Right renal cortex interstitium (tissue), 3 donors: ENCODE measurements at regions not wholly inside any gene's neighbourhood (a gene's known extent, or its start where the extent isn't known, plus 50 kb on each side); places are given as distances from the start of the nearest gene placed in this dataset.
"Not testable (repeated sequence)": the region's sequence is repeated elsewhere in the genome, so short reads cannot be mapped to it uniquely, and the experiment has no call there.

ENCODE experiments used
- DNase-seq, 3 donors: peaks; one replicate each; pipeline ENCODE4 v3.0.0-alpha.2; 2013; ENCODE audit warnings: low read depth in 3 of 3, low spot score in 2 of 3

DNA sequence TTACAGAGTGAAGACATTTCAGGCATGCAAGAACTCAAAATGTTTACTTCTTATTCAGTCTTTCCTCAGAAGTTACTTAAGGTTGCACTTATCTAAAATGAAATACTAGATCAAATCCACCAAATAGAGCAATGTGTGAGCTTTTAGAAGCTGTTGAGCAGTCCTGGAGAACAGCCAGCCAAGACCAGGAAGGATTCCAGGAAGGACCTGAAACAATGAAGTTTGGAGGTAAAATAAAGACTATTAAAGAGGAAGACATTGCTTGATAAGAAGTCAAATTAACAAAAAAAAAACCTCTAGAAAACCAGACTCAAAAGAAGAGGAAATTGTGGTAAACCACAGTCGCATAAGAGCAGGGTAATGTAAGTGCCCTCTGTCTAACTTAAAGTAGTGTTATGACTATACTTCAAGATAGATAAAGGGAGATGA is 156.2 kb upstream of the S1PR3 start:
- DNase-seq = no peak

DNA sequence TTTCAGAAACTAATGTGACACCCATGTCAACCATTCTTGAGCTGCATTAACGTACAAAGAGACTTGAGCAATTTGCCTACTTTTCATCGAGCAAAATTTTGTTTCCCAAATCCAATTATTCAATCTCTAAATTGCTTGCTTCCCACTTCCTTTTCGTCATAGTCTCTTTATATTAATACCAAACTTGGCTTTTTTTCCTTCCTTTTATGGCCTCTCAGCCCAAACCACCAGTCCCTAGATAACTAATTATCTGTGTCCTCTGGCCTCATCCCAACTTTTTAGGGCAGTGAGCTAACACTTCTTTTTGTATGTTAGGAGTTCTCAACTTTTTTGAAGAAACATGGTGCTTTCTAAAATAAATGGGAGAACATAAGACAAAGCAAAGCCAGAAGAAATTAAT is 155.5 kb upstream of the S1PR3 start:
- DNase-seq = no peak

DNA sequence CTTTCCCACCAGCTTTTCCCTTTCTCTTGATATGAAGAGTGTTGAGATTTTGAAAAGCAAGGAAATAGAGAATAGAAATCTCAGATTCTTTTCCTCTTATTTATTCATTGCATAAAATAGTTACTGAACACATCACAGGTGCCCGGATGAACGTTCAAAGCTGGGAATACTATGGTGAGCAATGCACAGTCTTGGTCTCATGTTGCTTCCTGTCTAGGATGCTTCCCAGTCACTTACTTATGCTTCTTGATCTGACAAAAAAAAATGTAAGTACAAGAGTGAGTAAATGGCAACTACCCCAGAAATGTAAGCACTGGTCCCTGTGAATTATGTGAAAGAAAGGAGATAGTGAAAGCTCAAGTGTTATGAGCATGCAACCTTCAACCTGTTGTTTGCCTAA is 153.5 kb upstream of the S1PR3 start:
- DNase-seq = no peak

DNA sequence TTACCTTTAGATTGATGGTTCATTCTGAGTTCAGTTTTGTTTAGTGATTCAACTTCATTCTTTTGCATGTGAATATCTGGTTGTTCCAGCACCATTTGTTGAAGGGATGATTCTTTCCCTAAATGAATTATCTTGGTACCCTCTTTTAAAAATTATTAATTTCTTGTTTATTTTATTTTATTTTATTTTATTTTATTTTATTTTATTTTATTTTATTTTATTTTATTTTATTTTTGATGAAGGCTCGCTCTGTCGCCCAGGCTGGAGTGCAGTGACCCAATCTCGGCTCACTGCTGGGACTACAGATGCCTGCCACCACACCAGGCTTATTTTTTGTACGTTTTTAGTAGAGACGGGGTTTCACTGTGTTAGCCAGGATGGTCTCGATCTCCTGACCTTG is 141.4 kb upstream of the S1PR3 start:
- not testable (repeated sequence) for DNase-seq

GRCh38 chr9:88852794-88853193 is 138.5 kb upstream of the S1PR3 start:
- DNase-seq = no peak

- DNase-seq = no peak
These were observed 120.6 kb upstream of the S1PR3 start for GRCh38 chr9:88870627-88871026.

DNA sequence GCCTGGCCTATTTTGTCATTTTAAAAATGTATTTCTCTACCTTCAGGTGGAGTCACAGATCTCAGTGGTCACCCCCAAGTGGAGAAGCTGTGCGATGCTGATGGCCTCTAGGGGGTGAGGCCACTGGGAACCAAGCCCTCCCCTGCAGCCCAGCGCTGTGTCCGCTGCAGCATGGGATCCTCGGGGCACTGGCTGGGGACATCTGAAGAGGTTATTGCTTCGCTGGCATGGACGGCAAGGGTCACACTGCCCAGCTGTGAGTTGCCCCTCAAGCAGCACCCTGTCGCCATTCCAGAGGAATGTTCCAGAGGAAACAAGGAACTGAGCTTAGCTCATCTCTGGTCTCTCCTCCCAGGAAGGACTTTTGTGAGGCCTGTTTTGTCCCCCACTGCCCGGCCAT is 119.6 kb upstream of the S1PR3 start:
- no peak for DNase-seq

GRCh38 chr9:88872192-88872946 is 118.9 kb upstream of the S1PR3 start:
- no peak for DNase-seq

- DNase-seq = no peak
These were observed 117.6 kb upstream of the S1PR3 start for GRCh38 chr9:88873635-88874034.

DNA sequence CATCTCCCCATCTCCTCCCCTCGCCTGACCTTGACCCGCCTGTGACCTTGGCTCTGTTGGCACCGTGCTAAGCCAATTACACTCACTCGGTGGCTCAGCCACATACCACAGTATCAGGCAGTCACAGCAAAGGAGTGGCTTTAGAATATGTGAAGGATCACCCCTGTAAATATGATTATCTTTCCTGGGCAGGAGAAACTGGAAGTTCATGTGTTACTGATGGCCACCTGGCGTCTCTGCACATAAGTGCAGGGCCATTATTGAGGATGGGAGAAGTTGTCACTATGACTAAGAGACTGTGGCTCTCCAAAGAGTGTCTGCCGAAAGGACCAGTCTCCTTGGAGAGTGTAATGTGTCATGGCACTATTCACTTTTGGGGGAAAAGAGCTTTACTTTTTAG is 116.9 kb upstream of the S1PR3 start:
- no peak for DNase-seq

GRCh38 chr9:88875400-88876120 is 115.7 kb upstream of the S1PR3 start:
- DNase-seq = no peak

GRCh38 chr9:88880199-88880598 is 111.1 kb upstream of the S1PR3 start:
- no peak for DNase-seq

DNA sequence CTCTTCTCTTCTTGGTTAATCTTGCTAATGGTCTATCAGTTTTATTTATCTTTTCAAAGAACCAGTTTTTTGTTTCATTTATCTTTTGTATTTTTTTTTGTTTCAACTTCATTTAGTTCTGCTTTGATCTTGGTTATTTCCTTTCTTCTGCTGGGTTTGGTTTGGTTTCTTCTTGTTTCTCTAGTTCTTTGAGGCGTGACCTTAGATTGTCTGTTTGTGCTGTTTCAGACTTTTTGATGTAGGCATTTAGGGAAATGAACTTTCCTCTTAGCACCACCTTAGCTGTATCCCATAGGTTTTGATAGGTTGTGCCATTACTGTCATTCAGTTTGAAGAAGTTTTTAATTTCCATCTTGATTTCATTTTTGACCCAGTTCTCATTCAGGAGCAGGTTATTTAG is 107.0 kb upstream of the S1PR3 start:
- not testable (repeated sequence) for DNase-seq

DNA sequence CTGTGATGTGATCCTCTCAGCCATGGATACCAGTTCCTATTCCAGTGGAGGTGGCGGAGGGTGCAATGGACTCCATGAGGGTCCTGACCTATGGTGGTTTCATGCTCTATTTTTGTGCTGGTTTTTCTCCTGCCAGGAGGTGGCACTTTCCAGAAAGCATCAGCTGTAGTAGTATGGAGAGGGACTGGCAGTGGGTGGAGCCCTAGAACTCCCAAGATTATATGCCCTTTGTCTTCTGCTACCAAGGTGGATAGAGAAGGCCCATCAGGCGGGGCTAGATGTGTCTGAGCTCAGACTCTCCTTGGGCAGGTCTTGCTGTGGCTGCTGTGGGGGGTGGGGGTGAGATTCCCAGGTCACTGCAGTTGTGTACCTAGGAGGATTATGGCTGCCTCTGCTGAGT is 104.5 kb upstream of the S1PR3 start:
- DNase-seq = not testable (repeated sequence)

DNA sequence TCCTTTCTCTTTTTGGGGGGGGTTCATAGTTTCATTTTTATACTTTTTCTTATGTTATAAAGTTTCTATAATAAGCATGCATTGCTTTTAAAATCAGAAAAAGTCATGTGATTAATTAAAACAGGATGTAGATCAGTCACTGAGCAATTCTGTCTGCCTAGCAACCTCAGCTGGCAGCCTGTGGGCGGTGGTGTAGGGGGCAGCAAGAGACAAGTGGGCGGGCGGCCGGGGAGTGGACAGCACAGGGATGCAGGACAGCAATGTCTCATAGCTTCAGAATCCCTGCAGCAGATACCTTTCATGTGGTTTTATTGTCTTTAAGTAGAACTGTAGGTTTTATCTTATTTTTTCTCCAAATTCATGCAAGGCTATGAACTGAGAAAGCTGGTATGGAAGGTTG is 101.9 kb upstream of the S1PR3 start:
- no peak for DNase-seq

- no peak for DNase-seq
These were observed 100.7 kb upstream of the S1PR3 start for GRCh38 chr9:88890546-88890945.

DNA sequence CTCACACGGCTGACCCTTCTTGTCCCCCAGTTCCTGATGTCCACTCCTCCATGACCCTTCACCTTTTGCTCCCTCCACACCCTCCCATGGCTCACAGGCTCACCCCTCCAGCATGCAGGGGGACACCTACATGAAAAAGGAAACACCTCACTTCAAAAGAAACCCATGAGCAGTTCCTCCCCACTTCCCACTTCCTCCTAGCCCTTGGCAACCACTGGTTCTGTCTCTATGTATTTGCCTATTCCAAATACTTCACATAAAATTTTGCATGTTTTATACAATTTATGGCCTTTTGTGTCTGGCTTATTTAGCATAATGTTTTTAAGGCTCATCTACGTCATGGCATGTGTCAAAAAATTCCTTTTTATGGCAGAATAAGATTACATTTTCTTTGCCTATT is 100.2 kb upstream of the S1PR3 start:
- no peak for DNase-seq

GRCh38 chr9:88892724-88893123 is 98.5 kb upstream of the S1PR3 start:
- no peak for DNase-seq

DNA sequence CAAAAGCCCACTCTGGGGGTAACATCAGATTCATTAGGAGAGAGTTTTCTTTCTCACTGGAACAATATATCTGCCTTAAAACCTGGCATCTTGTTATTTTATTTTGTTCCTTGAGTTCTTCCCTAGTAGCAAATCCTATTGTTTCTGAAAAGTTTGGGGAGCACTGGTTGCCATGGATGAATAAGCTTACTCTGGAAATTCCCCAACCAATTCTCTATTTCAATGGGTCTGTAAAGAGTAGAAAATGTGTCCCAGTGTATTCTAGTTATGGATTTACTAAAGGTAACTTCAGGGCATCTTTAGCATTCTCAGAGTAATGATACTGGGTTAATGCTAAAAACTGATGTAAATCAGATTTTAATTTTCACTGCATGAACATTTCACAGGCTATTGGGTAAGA is 94.2 kb upstream of the S1PR3 start:
- DNase-seq = no peak

DNA sequence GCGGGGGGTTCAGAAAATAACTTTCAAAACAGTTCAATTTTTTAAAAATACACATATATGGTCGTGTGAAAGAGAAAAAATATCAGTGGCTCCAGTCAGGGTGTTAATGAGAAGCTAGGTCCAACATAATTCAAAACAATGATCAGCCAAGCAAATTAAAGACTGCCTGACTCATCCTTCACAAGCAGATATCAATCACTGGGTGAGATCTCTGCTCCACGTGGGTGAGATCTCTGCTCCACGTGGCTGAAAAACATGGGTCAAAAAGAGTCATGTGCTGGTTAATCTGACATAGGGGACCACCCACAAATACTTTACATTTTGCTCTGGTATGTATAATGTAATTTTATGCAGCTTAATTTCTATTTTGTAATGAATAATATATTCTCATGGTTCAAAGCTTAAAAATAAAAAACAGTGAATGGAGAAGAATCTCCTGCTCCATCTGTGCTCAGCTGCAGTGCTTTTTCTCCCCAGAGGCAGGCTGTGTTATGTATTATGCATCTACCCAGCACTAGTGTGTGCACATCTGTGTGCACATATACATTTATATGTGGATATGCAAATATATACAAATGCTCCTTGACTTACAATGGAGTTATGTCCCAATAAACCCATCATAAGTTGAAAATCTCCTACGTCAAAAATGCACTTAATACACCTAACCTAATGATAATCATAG is 93.1 kb upstream of the S1PR3 start:
- no peak for DNase-seq

DNA sequence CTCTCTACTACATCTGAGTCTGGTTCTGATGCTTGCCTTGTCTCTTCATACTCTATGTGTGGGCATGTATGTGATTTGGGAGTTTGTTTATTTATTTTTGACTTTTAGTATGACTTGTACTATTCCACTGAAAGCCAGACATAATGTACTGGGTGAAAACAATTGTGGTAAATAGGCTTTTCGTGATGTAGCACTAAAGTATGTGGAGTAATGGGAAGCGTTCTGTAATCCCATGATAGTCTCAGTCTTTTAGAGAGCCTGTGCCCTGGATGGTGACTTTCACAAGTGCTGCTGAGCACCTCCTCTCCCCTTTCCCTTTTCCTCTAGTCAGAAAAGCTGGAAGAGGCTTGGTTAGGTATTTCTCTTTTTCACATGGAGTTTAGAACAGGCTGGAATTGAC is 85.8 kb upstream of the S1PR3 start:
- no peak for DNase-seq

- DNase-seq = no peak
These were observed 75.4 kb upstream of the S1PR3 start for GRCh38 chr9:88915916-88916315.
